WTC11 (cell line): ENCODE measurements at regions not wholly inside any gene's neighbourhood (a gene's known extent, or its start where the extent isn't known, plus 50 kb on each side); places are given as distances from the start of the nearest gene placed in this dataset.
A peak's percentile ranks its signal among the peaks of the same experiment; 100 is the strongest.
"Not testable (repeated sequence)": the region's sequence is repeated elsewhere in the genome, so short reads cannot be mapped to it uniquely, and the experiment has no call there.

Experiments
- ATAC-seq: fragments of 200-7000 bp; cut with Tn5 transposase; 2 replicates; pipeline ENCODE4 v1.10.0; 2021; ENCODE audit warnings: mild to moderate bottlenecking, moderate library complexity
- CTCF ChIA-PET: fragments of 300-600 bp; sonication (Branson Sonifier 250); formaldehyde crosslinking; loops from one replicate; lab custom pipeline; 2021; ENCODE audit warnings: antibody characterized with exemption; lab: Charles Lee
- POLR2A ChIA-PET: fragments of 350-600 bp; sonication (Branson Sonifier 250); formaldehyde crosslinking; loops from one replicate; lab custom pipeline; 2021; ENCODE audit warnings: antibody characterized with exemption; lab: Charles Lee
- DNase-seq: peaks from one replicate; pipeline ENCODE4 v3.0.0; 2021; ENCODE audit warnings: low spot score
- H3K27ac Mint-ChIP-seq: 2 replicates; pipeline ENCODE4 v1.8.0; 2021; ENCODE audit warnings: mixed read lengths
- H3K27me3 Mint-ChIP-seq: 2 replicates; pipeline ENCODE4 v1.8.0; 2021; ENCODE audit warnings: low read depth, mild to moderate bottlenecking, moderate library complexity, mixed read lengths
- H3K36me3 Mint-ChIP-seq: 2 replicates; pipeline ENCODE4 v1.8.0; 2021; ENCODE audit warnings: mixed read lengths
- H3K4me1 Mint-ChIP-seq: 2 replicates; pipeline ENCODE4 v1.8.0; 2022; ENCODE audit warnings: mixed read lengths
- H3K4me3 Mint-ChIP-seq: 2 replicates; pipeline ENCODE4 v1.8.0; 2021; ENCODE audit warnings: mild to moderate bottlenecking, moderate library complexity, mixed read lengths
- H3K9me3 Mint-ChIP-seq: 2 replicates; pipeline ENCODE4 v1.8.0; 2021; ENCODE audit warnings: mixed read lengths
- ARID4B ChIP-seq: sonication (generic); formaldehyde crosslinking; IDR thresholded peaks from 2 replicates; pipeline ENCODE4 v1.8.0; 2023; ENCODE audit warnings: missing genetic modification reagents, mild to moderate bottlenecking, borderline replicate concordance
- ATF3 ChIP-seq: sonication (generic); formaldehyde crosslinking; conservative IDR thresholded peaks from 2 replicates; pipeline ENCODE4 v1.8.1; 2022; ENCODE audit warnings: mild to moderate bottlenecking, missing genetic modification reagents
- ATF6 ChIP-seq: sonication (generic); formaldehyde crosslinking; IDR thresholded peaks from 2 replicates; pipeline ENCODE4 v1.8.1; 2023; ENCODE audit warnings: mild to moderate bottlenecking, missing genetic modification reagents
- CTCF ChIP-seq: fragments of 200-600 bp; IDR thresholded peaks from 2 replicates; pipeline ENCODE4 v1.8.0; 2022; ENCODE audit warnings: antibody characterized with exemption
- E2F5 ChIP-seq: sonication (generic); formaldehyde crosslinking; IDR thresholded peaks from 2 replicates; pipeline ENCODE4 v1.8.1; 2022; ENCODE audit warnings: mild to moderate bottlenecking, moderate library complexity, missing genetic modification reagents
- FOXK1 ChIP-seq: sonication (generic); formaldehyde crosslinking; IDR thresholded peaks from 2 replicates; pipeline ENCODE4 v1.8.0; 2022; ENCODE audit warnings: mild to moderate bottlenecking, moderate library complexity, missing genetic modification reagents
- GABPB1 ChIP-seq: sonication (generic); formaldehyde crosslinking; IDR thresholded peaks from 2 replicates; pipeline ENCODE4 v1.8.1; 2023; ENCODE audit warnings: mild to moderate bottlenecking, missing genetic modification reagents
- GTF2I ChIP-seq: fragments of 250-450 bp; sonication (Bioruptor Pico); conservative IDR thresholded peaks from 2 replicates; pipeline ENCODE4 v1.4.0; 2021; ENCODE audit warnings: mild to moderate bottlenecking
- STAT6 ChIP-seq: sonication (generic); formaldehyde crosslinking; conservative IDR thresholded peaks from 2 replicates; pipeline ENCODE4 v1.8.1; 2023; ENCODE audit warnings: mild to moderate bottlenecking, low read depth, missing genetic modification reagents, moderate library complexity
- TEAD4 ChIP-seq: sonication (generic); formaldehyde crosslinking; IDR thresholded peaks from 2 replicates; pipeline ENCODE4 v1.8.0; 2022; ENCODE audit warnings: mild to moderate bottlenecking, missing genetic modification reagents
- ZBTB21 ChIP-seq: sonication (generic); formaldehyde crosslinking; IDR thresholded peaks from 2 replicates; pipeline ENCODE4 v1.8.1; 2023; ENCODE audit warnings: mild to moderate bottlenecking, missing genetic modification reagents, borderline replicate concordance
- ZNF121 ChIP-seq: sonication (generic); formaldehyde crosslinking; IDR thresholded peaks from 2 replicates; pipeline ENCODE4 v1.8.0; 2023; ENCODE audit warnings: missing genetic modification reagents
- ZNF138 ChIP-seq: sonication (generic); formaldehyde crosslinking; conservative IDR thresholded peaks from 2 replicates; pipeline ENCODE4 v1.8.1; 2022; ENCODE audit warnings: mild to moderate bottlenecking, moderate library complexity, missing genetic modification reagents
- ZNF263 ChIP-seq: sonication (generic); formaldehyde crosslinking; IDR thresholded peaks from 2 replicates; pipeline ENCODE4 v1.8.1; 2022; ENCODE audit warnings: low read depth, mild to moderate bottlenecking, moderate library complexity, missing genetic modification reagents
- ZNF423 ChIP-seq: fragments of 250-450 bp; sonication (Bioruptor Pico); IDR thresholded peaks from 2 replicates; pipeline ENCODE4 v2.1.2; 2022; ENCODE audit warnings: mild to moderate bottlenecking, moderate library complexity

- POLR2A ChIA-PET, H3K4me1 Mint-ChIP-seq, DNase-seq, ATAC-seq, H3K4me3 Mint-ChIP-seq, H3K27ac Mint-ChIP-seq, CTCF ChIA-PET, H3K27me3 Mint-ChIP-seq: not testable (repeated sequence)
- Mint-ChIP-seq H3K36me3 (peaks cover 50% of the 10 kb centered on the region), H3K9me3 (peaks cover 45% of the 10 kb centered on the region)
- 0 out of 2 replicates have a peak, but pooled peaks have one; percentile 27 for TF ChIP-seq ZNF263
Measured at GRCh38 chr10:131385161-131385872, 73.8 kb upstream of the TCERG1L start.

GRCh38 chr10:131387018-131387529 is 75.6 kb upstream of the TCERG1L start:
- no peak for TF ChIP-seq ATF3 (CRISPR knock-in tag)
- TF ChIP-seq ZNF423: peak; percentile 44; the same call in 1 of the 2 replicates
- Mint-ChIP-seq H3K27me3 (peaks cover 6% of the 10 kb centered on the region; the same call in 1 of the 2 replicates), H3K9me3 (peaks cover 58% of the 10 kb centered on the region), H3K36me3 (peaks cover 55% of the 10 kb centered on the region), H3K4me1 (no peaks in the 10 kb centered on the region), H3K27ac (no peak overlapping the region), H3K4me3 (no peak overlapping the region)
- POLR2A ChIA-PET: interaction anchor here (0.8 kb wide), 1 partner anchor 47 kb away, joined by 3 read pairs; no protein-coding TSS in a partner anchor
- DNase-seq (no peak), ATAC-seq (no peak)
- CTCF ChIA-PET: interaction anchor here (0.6 kb wide), 1 partner anchor 69 kb away, joined by 4 read pairs; no protein-coding TSS in a partner anchor

GRCh38 chr10:131391936-131392335 is 80.4 kb upstream of the TCERG1L start:
- Mint-ChIP-seq H3K4me3 (no peak overlapping the region), H3K27ac (no peak overlapping the region), H3K27me3 (peaks cover 10% of the 10 kb centered on the region), H3K9me3 (peaks cover 82% of the 10 kb centered on the region), H3K4me1 (no peaks in the 10 kb centered on the region), H3K36me3 (peaks cover 60% of the 10 kb centered on the region)
- TF ChIP-seq FOXK1 (CRISPR knock-in tag) (no peak), ZNF423 (no peak), E2F5 (CRISPR knock-in tag) (no peak), ZNF121 (no peak), ATF6 (CRISPR knock-in tag) (no peak), ARID4B (CRISPR knock-in tag) (no peak), GTF2I (no peak), TEAD4 (CRISPR knock-in tag) (no peak), ZNF138 (no peak), GABPB1 (CRISPR knock-in tag) (no peak), CTCF (no peak), ZBTB21 (CRISPR knock-in tag) (no peak), STAT6 (CRISPR knock-in tag) (no peak)
- no peak for ATAC-seq
- no peak for DNase-seq
- ChIA-PET CTCF (interaction anchor here (0.9 kb wide), 1 partner anchor 18 kb away, joined by 3 read pairs; no protein-coding TSS in a partner anchor), POLR2A (no interaction called here)
